H9 (cell line): ENCODE measurements at regions not wholly inside any gene's neighbourhood (a gene's known extent, or its start where the extent isn't known, plus 50 kb on each side); places are given as distances from the start of the nearest gene placed in this dataset.

ENCODE experiments used
- DNase-seq: peaks from one replicate; pipeline ENCODE4 v3.0.0-alpha.2; 2017
- H2AFZ ChIP-seq: one replicate; pipeline ENCODE4 v1.6.1; 2013; ENCODE audit warnings: mild to moderate bottlenecking, low read length, control low read depth, moderate library complexity
- H2AK5ac ChIP-seq: 2 replicates; pipeline ENCODE4 v1.6.1; 2013; ENCODE audit warnings: low read length, control low read depth, mixed read lengths; ENCODE audit not compliant: insufficient read length
- H2BK120ac ChIP-seq: one replicate; pipeline ENCODE4 v1.6.1; 2013; ENCODE audit warnings: low read depth, mild to moderate bottlenecking, low read length, control low read depth, inconsistent platforms; ENCODE audit not compliant: poor library complexity, severe bottlenecking
- H2BK12ac ChIP-seq: 2 replicates; pipeline ENCODE4 v1.6.1; 2013; ENCODE audit warnings: low read length, control low read depth, mixed read lengths, low read depth; ENCODE audit not compliant: insufficient read length
- H2BK15ac ChIP-seq: 2 replicates; pipeline ENCODE4 v1.6.1; 2013; ENCODE audit warnings: low read depth, low read length, control low read depth
- H2BK20ac ChIP-seq: one replicate; pipeline ENCODE4 v1.6.1; 2013; ENCODE audit warnings: low read depth, mild to moderate bottlenecking, low read length, control low read depth, inconsistent platforms; ENCODE audit not compliant: poor library complexity, severe bottlenecking
- H2BK5ac ChIP-seq: 2 replicates; pipeline ENCODE4 v1.6.1; 2013; ENCODE audit warnings: low read length, control low read depth, mixed read lengths; ENCODE audit not compliant: insufficient read length
- H3K14ac ChIP-seq: 2 replicates; pipeline ENCODE4 v1.6.1; 2013; ENCODE audit warnings: low read length, control low read depth; ENCODE audit not compliant: insufficient read depth
- H3K18ac ChIP-seq: 2 replicates; pipeline ENCODE4 v1.6.1; 2013; ENCODE audit warnings: low read depth, mild to moderate bottlenecking, mixed read lengths, low read length, control low read depth; ENCODE audit not compliant: insufficient read length
- H3K23ac ChIP-seq: 2 replicates; pipeline ENCODE4 v1.6.1; 2013; ENCODE audit warnings: low read length, control low read depth, mixed read lengths, low read depth; ENCODE audit not compliant: insufficient read length
- H3K23me2 ChIP-seq: 2 replicates; pipeline ENCODE4 v1.6.1; 2013; ENCODE audit warnings: low read depth, mild to moderate bottlenecking, mixed read lengths, low read length, control low read depth; ENCODE audit not compliant: insufficient read length, poor library complexity, severe bottlenecking
- H3K27ac ChIP-seq: 2 replicates; pipeline ENCODE4 v1.5.1; 2013; ENCODE audit warnings: low read length, control low read depth, mixed read lengths, low read depth; ENCODE audit not compliant: insufficient read length
- H3K27me3 ChIP-seq: 2 replicates; pipeline ENCODE4 v1.6.1; 2013; ENCODE audit warnings: low read length, control low read depth, inconsistent platforms; ENCODE audit not compliant: insufficient read depth
- H3K4ac ChIP-seq: 2 replicates; pipeline ENCODE4 v1.6.1; 2013; ENCODE audit warnings: low read depth, mild to moderate bottlenecking, control low read depth, inconsistent platforms, low read length, moderate library complexity
- H3K4me1 ChIP-seq: 2 replicates; pipeline ENCODE4 v1.6.1; 2013; ENCODE audit warnings: low read length, control low read depth, inconsistent platforms; ENCODE audit not compliant: insufficient read depth
- H3K4me2 ChIP-seq: 2 replicates; pipeline ENCODE4 v1.6.1; 2013; ENCODE audit warnings: low read length, control low read depth, mixed read lengths; ENCODE audit not compliant: insufficient read length, insufficient read depth
- H3K56ac ChIP-seq: 2 replicates; pipeline ENCODE4 v1.6.1; 2013; ENCODE audit warnings: low read depth, mild to moderate bottlenecking, mixed read lengths, low read length, control low read depth; ENCODE audit not compliant: insufficient read length
- H3K79me1 ChIP-seq: 2 replicates; pipeline ENCODE4 v1.6.1; 2013; ENCODE audit warnings: low read depth, mild to moderate bottlenecking, moderate library complexity, low read length, control low read depth, inconsistent platforms; ENCODE audit not compliant: insufficient read depth, poor library complexity, severe bottlenecking
- H3K79me2 ChIP-seq: 2 replicates; pipeline ENCODE4 v1.6.1; 2013; ENCODE audit warnings: low read length, control low read depth, inconsistent platforms; ENCODE audit not compliant: insufficient read depth
- H3K9ac ChIP-seq: 2 replicates; pipeline ENCODE4 v1.6.1; 2013; ENCODE audit warnings: low read length, control low read depth, mixed read lengths; ENCODE audit not compliant: insufficient read length; ENCODE audit errors: extremely low read depth
- H3K9me3 ChIP-seq: one replicate; pipeline ENCODE4 v1.6.1; 2013; ENCODE audit warnings: low read depth, low read length, inconsistent platforms; ENCODE audit not compliant: control insufficient read depth
- H3T11ph ChIP-seq: one replicate; pipeline ENCODE4 v1.6.1; 2013; ENCODE audit warnings: mild to moderate bottlenecking, low read length, control low read depth, inconsistent platforms
- H4K20me1 ChIP-seq: one replicate; pipeline ENCODE4 v1.6.1; 2013; ENCODE audit not compliant: control insufficient read depth, insufficient read length, insufficient read depth
- H4K5ac ChIP-seq: 2 replicates; pipeline ENCODE4 v1.6.1; 2013; ENCODE audit warnings: low read depth, mild to moderate bottlenecking, mixed read lengths, low read length, control low read depth; ENCODE audit not compliant: insufficient read length
- H4K8ac ChIP-seq: replicated peaks from 2 replicates; pipeline ENCODE4 v1.6.1; 2013; ENCODE audit warnings: low read length, control low read depth, mixed read lengths, low read depth; ENCODE audit not compliant: insufficient read length
- H4K91ac ChIP-seq: 2 replicates; pipeline ENCODE4 v1.6.1; 2013; ENCODE audit warnings: low read depth, mild to moderate bottlenecking, moderate library complexity, mixed read lengths, low read length, control low read depth; ENCODE audit not compliant: insufficient read length
- H3K27ac Mint-ChIP-seq, 3 experiments: 2 replicates in 2 of 3; 3 replicates in 1 of 3; pipeline ENCODE4 v1.8.0; 2020 to 2021; ENCODE audit warnings: mixed read lengths in 3 of 3, mild to moderate bottlenecking in 1 of 3, moderate library complexity in 1 of 3
- H3K27me3 Mint-ChIP-seq: 2 replicates; pipeline ENCODE4 v1.8.0; 2021; ENCODE audit warnings: low read depth, mild to moderate bottlenecking, moderate library complexity, mixed read lengths
- H3K36me3 Mint-ChIP-seq, 3 experiments: 2 replicates in 2 of 3; 3 replicates in 1 of 3; pipeline ENCODE4 v1.8.0; 2020 to 2021; ENCODE audit warnings: low read depth in 3 of 3, mixed read lengths in 3 of 3; ENCODE audit not compliant: insufficient read depth in 1 of 3
- H3K4me1 Mint-ChIP-seq, 2 experiments: 2 replicates each; pipeline ENCODE4 v1.8.0; 2020; ENCODE audit warnings: mixed read lengths in 2 of 2
- H3K4me3 Mint-ChIP-seq, 2 experiments: 2 replicates in 1 of 2; 3 replicates in 1 of 2; pipeline ENCODE4 v1.8.0; 2020 to 2021; ENCODE audit warnings: mild to moderate bottlenecking in 2 of 2, mixed read lengths in 2 of 2, moderate library complexity in 1 of 2
- H3K9me3 Mint-ChIP-seq, 2 experiments: 2 replicates in 1 of 2; 3 replicates in 1 of 2; pipeline ENCODE4 v1.8.0; 2020; ENCODE audit warnings: mild to moderate bottlenecking in 2 of 2, mixed read lengths in 2 of 2, moderate library complexity in 1 of 2
- CTCF ChIP-seq: fragments of 200-600 bp; sonication (generic); conservative IDR thresholded peaks from 3 replicates; pipeline ENCODE4 v1.8.0; 2021; ENCODE audit warnings: antibody characterized with exemption, mild to moderate bottlenecking
- WGBS: extraction: QIAGEN DNeasy Blood & Tissue Kit; methylation state at CpG from one replicate; pipeline ENCODE4 v1.1.7; 2013; ENCODE audit warnings: missing lambda C conversion rate, low lambda C conversion rate, mixed read lengths; ENCODE audit not compliant: insufficient read length; ENCODE audit errors: extremely low coverage; 5-methylcytosine and 5-hydroxymethylcytosine counted together

GRCh38 chr6:6512711-6513110, 75.8 kb upstream of the LY86 start:
- no peak overlapping the region for H2AK5ac ChIP-seq
- no peak overlapping the region for H3K23ac ChIP-seq
- no peak overlapping the region for H3T11ph ChIP-seq
- TF ChIP-seq CTCF = no peak
- no peak overlapping the region for H2BK15ac ChIP-seq
- H3K36me3 Mint-ChIP-seq = no peaks in the 10 kb centered on the region
- no peak overlapping the region for H2BK5ac ChIP-seq
- no peak overlapping the region for H2BK20ac ChIP-seq
- no peaks in the 10 kb centered on the region for H3K23me2 ChIP-seq
- H3K4me1 ChIP-seq = no peaks in the 10 kb centered on the region
- WGBS = no CpG with 5 or more reads among the region's 2 CpGs
- no peaks in the 10 kb centered on the region for H3K4me1 Mint-ChIP-seq
- H3K9ac ChIP-seq = no peak overlapping the region
- no peak overlapping the region for H3K56ac ChIP-seq
- H3K79me1 ChIP-seq = no peaks in the 10 kb centered on the region
- no peak overlapping the region for H3K27ac Mint-ChIP-seq
- H4K8ac ChIP-seq = no peak overlapping the region
- no peak overlapping the region for H3K27ac ChIP-seq
- no peak overlapping the region for H2BK120ac ChIP-seq
- no peak overlapping the region for H3K4me3 Mint-ChIP-seq
- DNase-seq = no peak
- no peak overlapping the region for H4K91ac ChIP-seq
- no peak overlapping the region for H2BK12ac ChIP-seq
- no peaks in the 10 kb centered on the region for H3K79me2 ChIP-seq
- no peaks in the 10 kb centered on the region for H3K27me3 ChIP-seq
- no peak overlapping the region for H3K4me2 ChIP-seq
- no peaks in the 10 kb centered on the region for H3K9me3 ChIP-seq
- H4K20me1 ChIP-seq = no peaks in the 10 kb centered on the region
- peaks cover 3 to 4% of the 10 kb centered on the region in 2 experiments; a peak in 2 of 5 replicates for H3K9me3 Mint-ChIP-seq
- peaks cover 9% of the 10 kb centered on the region for H3K27me3 Mint-ChIP-seq
- H3K18ac ChIP-seq = no peak overlapping the region
- no peak overlapping the region for H3K4ac ChIP-seq
- no peak overlapping the region for H2AFZ ChIP-seq
- H4K5ac ChIP-seq = no peak overlapping the region
- no peak overlapping the region for H3K14ac ChIP-seq
